Colonic mucosa (tissue), 4 donors: ENCODE measurements at regions not wholly inside any gene's neighbourhood (a gene's known extent, or its start where the extent isn't known, plus 50 kb on each side); places are given as distances from the start of the nearest gene placed in this dataset.

Experiments used
- DNase-seq: peaks from one replicate; pipeline ENCODE4 v3.0.0-alpha.2; 2020
- H3K27ac ChIP-seq: fragments of 200-600 bp; one replicate; pipeline ENCODE4 v1.8.0; 2021
- H3K27me3 ChIP-seq: fragments of 200-600 bp; one replicate; pipeline ENCODE4 v1.8.0; 2021
- H3K36me3 ChIP-seq: fragments of 200-600 bp; one replicate; pipeline ENCODE4 v1.8.0; 2021
- H3K4me1 ChIP-seq: fragments of 200-600 bp; one replicate; pipeline ENCODE4 v1.8.0; 2021; ENCODE audit warnings: mild to moderate bottlenecking
- H3K4me3 ChIP-seq: fragments of 200-600 bp; one replicate; pipeline ENCODE4 v1.8.0; 2021
- H3K9ac ChIP-seq, 2 donors: one replicate each; pipeline ENCODE4 v1.7.0; 2013; ENCODE audit warnings: control low read depth in 2 of 2, low read depth in 2 of 2, low read length in 2 of 2
- H3K9me3 ChIP-seq: fragments of 200-600 bp; one replicate; pipeline ENCODE4 v1.8.0; 2021
- intact Hi-C: fragments of 100-400 bp; cut with DNase I; formaldehyde crosslinking; loops from one replicate; pipeline ENCODE4 v1.14.1; 2022
- TF ChIP-seq, protein P1 (sequence below): fragments of 200-600 bp; IDR thresholded peaks from one replicate; pipeline ENCODE4 v1.8.0; 2022; ENCODE audit warnings: antibody characterized with exemption, mild to moderate bottlenecking
- donor health status: healthy.
- donor health status: DM: no; HTN: no; CAD: no.
- donor health status: DM: no; HTN: no; CAD: no.

DNA sequence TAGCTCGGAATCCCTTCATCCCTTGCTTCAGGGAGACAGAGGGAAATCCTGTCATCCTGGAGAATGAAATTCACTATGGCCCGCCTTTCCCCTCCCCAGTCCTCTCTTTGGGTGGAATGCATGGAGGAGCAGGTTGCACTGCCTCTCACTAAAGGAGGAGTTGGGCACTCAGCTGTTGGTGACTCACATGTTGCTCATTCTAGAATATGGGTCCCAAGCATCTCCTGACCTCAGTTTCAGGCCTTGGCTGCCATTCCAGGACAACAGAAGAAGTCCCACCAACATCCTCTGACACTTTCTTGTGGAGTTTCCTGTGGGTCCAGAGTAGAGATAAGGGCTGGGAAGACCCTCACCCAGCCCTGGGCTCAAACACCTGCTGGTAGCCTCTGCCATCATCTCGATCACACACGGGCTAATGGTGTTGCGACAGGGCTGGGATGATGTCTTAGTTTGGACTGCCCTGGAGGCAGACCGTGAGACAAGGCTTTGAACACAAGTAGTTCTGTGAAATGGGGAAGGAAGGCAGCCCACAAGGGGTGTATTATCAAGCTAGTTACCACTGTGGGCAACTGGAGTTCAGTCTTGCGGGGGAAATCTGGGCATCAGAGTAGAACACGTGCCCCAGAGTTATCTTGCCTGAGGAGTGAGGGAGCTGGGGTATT lies 52.4 kb upstream of the RNF24 start:
- H3K9me3 ChIP-seq, result no peaks in the 10 kb centered on the region
- no peak overlapping the region for H3K4me3 ChIP-seq
- peak overlapping the region in 1 of 2 donors; percentile 29 for H3K9ac ChIP-seq
- DNase-seq, result no peak
- H3K27me3 ChIP-seq, result no peaks in the 10 kb centered on the region
- H3K36me3 ChIP-seq, result no peaks in the 10 kb centered on the region
- no peak overlapping the region for H3K27ac ChIP-seq
- intact Hi-C loops, result no loop called here
- peaks cover 8% of the 10 kb centered on the region for H3K4me1 ChIP-seq
- TF ChIP-seq, protein P1, sequence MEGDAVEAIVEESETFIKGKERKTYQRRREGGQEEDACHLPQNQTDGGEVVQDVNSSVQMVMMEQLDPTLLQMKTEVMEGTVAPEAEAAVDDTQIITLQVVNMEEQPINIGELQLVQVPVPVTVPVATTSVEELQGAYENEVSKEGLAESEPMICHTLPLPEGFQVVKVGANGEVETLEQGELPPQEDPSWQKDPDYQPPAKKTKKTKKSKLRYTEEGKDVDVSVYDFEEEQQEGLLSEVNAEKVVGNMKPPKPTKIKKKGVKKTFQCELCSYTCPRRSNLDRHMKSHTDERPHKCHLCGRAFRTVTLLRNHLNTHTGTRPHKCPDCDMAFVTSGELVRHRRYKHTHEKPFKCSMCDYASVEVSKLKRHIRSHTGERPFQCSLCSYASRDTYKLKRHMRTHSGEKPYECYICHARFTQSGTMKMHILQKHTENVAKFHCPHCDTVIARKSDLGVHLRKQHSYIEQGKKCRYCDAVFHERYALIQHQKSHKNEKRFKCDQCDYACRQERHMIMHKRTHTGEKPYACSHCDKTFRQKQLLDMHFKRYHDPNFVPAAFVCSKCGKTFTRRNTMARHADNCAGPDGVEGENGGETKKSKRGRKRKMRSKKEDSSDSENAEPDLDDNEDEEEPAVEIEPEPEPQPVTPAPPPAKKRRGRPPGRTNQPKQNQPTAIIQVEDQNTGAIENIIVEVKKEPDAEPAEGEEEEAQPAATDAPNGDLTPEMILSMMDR, result no peak

DNA sequence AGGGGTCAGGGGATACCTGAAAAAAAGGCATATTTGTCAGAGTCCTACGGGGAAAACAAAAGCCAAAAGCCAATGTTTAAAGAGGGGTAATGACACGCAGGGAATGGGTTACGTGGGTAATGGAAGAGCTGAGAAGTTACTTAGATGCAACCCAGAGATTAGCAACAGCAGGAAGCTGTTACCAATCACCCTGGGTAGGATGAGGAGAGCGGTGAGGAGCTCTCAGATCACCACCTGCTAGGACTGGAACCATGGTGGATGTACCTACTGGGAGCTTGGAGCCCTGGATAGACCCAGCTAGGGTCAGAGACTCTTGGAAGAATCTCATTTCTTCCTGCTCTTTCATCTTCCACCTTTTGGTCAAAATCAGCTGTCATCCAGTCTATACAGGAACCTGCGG lies 51.2 kb upstream of the RNF24 start:
- Histone ChIP-seq H3K36me3 (no peaks in the 10 kb centered on the region), H3K4me3 (no peak overlapping the region), H3K27me3 (no peaks in the 10 kb centered on the region), H3K27ac (no peak overlapping the region), H3K4me1 (peaks cover 8% of the 10 kb centered on the region), H3K9me3 (no peaks in the 10 kb centered on the region), H3K9ac (no peak overlapping the region)
- intact Hi-C loops, result no loop called here
- DNase-seq, result no peak
- TF ChIP-seq, protein P1, result no peak

DNA sequence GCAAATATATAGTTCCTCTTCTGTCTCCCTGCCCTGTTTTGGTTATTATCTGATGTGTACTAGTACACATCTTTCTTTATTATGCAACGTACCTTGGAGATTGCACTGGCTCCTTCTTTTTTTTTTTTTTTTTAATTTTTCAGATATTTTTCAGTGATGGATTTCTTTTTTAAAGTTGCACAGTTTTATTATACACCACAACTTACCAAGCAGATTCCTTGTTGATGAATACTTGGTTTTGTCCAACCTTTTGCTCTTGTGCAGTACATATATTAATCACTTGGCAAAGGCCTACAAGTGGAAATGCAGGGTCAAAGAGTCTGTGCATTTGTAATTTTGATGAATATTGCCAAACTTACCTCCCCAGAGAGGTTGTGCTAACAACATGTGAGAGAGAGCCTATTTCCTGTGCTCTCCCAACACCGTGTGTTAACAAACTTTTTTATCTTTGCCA lies 50.1 kb upstream of the RNF24 start:
- no peak overlapping the region for H3K9ac ChIP-seq
- H3K27me3 ChIP-seq, result no peaks in the 10 kb centered on the region
- H3K27ac ChIP-seq, result peak overlapping the region; percentile 56
- no peak for DNase-seq
- no peak overlapping the region for H3K4me3 ChIP-seq
- H3K36me3 ChIP-seq, result no peaks in the 10 kb centered on the region
- intact Hi-C loops, result no loop called here
- TF ChIP-seq, protein P1, result no peak
- peaks cover 8% of the 10 kb centered on the region for H3K4me1 ChIP-seq
- H3K9me3 ChIP-seq, result no peaks in the 10 kb centered on the region
